ENCODE measurements at regions not wholly inside any gene's neighbourhood (a gene's known extent, or its start where the extent isn't known, plus 50 kb on each side); places are given as distances from the start of the nearest gene placed in this dataset.

GRCh38 chr6:153595903-153596302, 443.1 kb upstream of the OPRM1 start:
- H3K27ac ChIP-seq (ENCODE audit: low read length): no peak overlapping the region
- Mint-ChIP-seq H3K27ac (no peak overlapping the region), H3K36me3 (no peaks in the 10 kb centered on the region), H3K4me3 (no peak overlapping the region), H3K27me3 (no peaks in the 10 kb centered on the region), H3K9me3 (no peaks in the 10 kb centered on the region), H3K4me1 (peaks cover 0 to 2% (median 0%) of the 10 kb centered on the region in 3 donors)
- H3K9me3 ChIP-seq: no peaks in the 10 kb centered on the region
- ATAC-seq (replicated peaks in 1 of 4) (no peak), DNase-seq (no peak)
- ChIA-PET POLR2A (no interaction called here), CTCF (no interaction called here)
- H3K4me3 ChIP-seq (ENCODE audit: control insufficient read depth in 1 of 2, extremely low read depth in 1 of 2, low read length in 1 of 2): no peak overlapping the region
- no CpG with 5 or more reads among the region's 2 CpGs for WGBS (ENCODE audit: insufficient coverage)
- no peaks in the 10 kb centered on the region for H3K36me3 ChIP-seq (ENCODE audit: control insufficient read depth in 2 of 2, extremely low read depth in 1 of 2, insufficient read depth in 1 of 2, low read length in 1 of 2)
- no peaks in the 10 kb centered on the region for H3K27me3 ChIP-seq (replicated peaks in 1 of 2; ENCODE audit: control insufficient read depth in 2 of 2, extremely low read depth in 1 of 2, insufficient read depth in 2 of 2, low read length in 1 of 2)
- H3K4me1 ChIP-seq (ENCODE audit: control insufficient read depth in 1 of 2, extremely low read depth in 1 of 2, insufficient read depth in 2 of 2, low read length in 2 of 2): no peaks in the 10 kb centered on the region

GRCh38 chr6:153594871-153595270, 444.2 kb upstream of the OPRM1 start:
- CTCF ChIA-PET: no interaction called here
- POLR2A ChIA-PET: no interaction called here
- no peak overlapping the region for H3K27ac ChIP-seq (ENCODE audit: low read length)
- DNase-seq (no peak), ATAC-seq (replicated peaks in 1 of 4) (no peak)
- Mint-ChIP-seq H3K27me3 (no peaks in the 10 kb centered on the region), H3K4me1 (peaks cover 0 to 5% (median 0%) of the 10 kb centered on the region in 3 donors), H3K4me3 (no peak overlapping the region), H3K36me3 (no peaks in the 10 kb centered on the region), H3K27ac (no peak overlapping the region), H3K9me3 (no peaks in the 10 kb centered on the region)
- no peaks in the 10 kb centered on the region for H3K4me1 ChIP-seq (ENCODE audit: control insufficient read depth in 1 of 2, extremely low read depth in 1 of 2, insufficient read depth in 2 of 2, low read length in 2 of 2)
- WGBS (ENCODE audit: insufficient coverage): 73% methylated on average over 1 of the region's 1 CpG
- no peak overlapping the region for H3K4me3 ChIP-seq (ENCODE audit: control insufficient read depth in 1 of 2, extremely low read depth in 1 of 2, low read length in 1 of 2)
- no peaks in the 10 kb centered on the region for H3K36me3 ChIP-seq (ENCODE audit: control insufficient read depth in 2 of 2, extremely low read depth in 1 of 2, insufficient read depth in 1 of 2, low read length in 1 of 2)
- H3K27me3 ChIP-seq (replicated peaks in 1 of 2; ENCODE audit: control insufficient read depth in 2 of 2, extremely low read depth in 1 of 2, insufficient read depth in 2 of 2, low read length in 1 of 2): no peaks in the 10 kb centered on the region
- no peaks in the 10 kb centered on the region for H3K9me3 ChIP-seq

- Histone ChIP-seq H3K4me3 (ENCODE audit: control insufficient read depth in 1 of 2, extremely low read depth in 1 of 2, low read length in 1 of 2) (no peak overlapping the region), H3K36me3 (ENCODE audit: control insufficient read depth in 2 of 2, extremely low read depth in 1 of 2, insufficient read depth in 1 of 2, low read length in 1 of 2) (no peaks in the 10 kb centered on the region), H3K27me3 (replicated peaks in 1 of 2; ENCODE audit: control insufficient read depth in 2 of 2, extremely low read depth in 1 of 2, insufficient read depth in 2 of 2, low read length in 1 of 2) (no peaks in the 10 kb centered on the region), H3K27ac (ENCODE audit: low read length) (no peak overlapping the region), H3K4me1 (ENCODE audit: control insufficient read depth in 1 of 2, extremely low read depth in 1 of 2, insufficient read depth in 2 of 2, low read length in 2 of 2) (no peaks in the 10 kb centered on the region), H3K9me3 (no peaks in the 10 kb centered on the region)
- Mint-ChIP-seq H3K4me3 (no peak overlapping the region), H3K4me1 (peaks cover 0 to 5% (median 0%) of the 10 kb centered on the region in 3 donors), H3K27ac (no peak overlapping the region), H3K36me3 (no peaks in the 10 kb centered on the region), H3K9me3 (no peaks in the 10 kb centered on the region), H3K27me3 (no peaks in the 10 kb centered on the region)
- ChIA-PET CTCF (no interaction called here), POLR2A (no interaction called here)
- DNase-seq (no peak), ATAC-seq (replicated peaks in 1 of 4) (no peak)
Measured at GRCh38 chr6:153591159-153591558, 447.9 kb upstream of the OPRM1 start.

GRCh38 chr6:153590411-153590810, 448.6 kb upstream of the OPRM1 start:
- Histone ChIP-seq H3K4me3 (ENCODE audit: control insufficient read depth in 1 of 2, extremely low read depth in 1 of 2, low read length in 1 of 2) (no peak overlapping the region), H3K36me3 (ENCODE audit: control insufficient read depth in 2 of 2, extremely low read depth in 1 of 2, insufficient read depth in 1 of 2, low read length in 1 of 2) (no peaks in the 10 kb centered on the region), H3K27me3 (replicated peaks in 1 of 2; ENCODE audit: control insufficient read depth in 2 of 2, extremely low read depth in 1 of 2, insufficient read depth in 2 of 2, low read length in 1 of 2) (no peaks in the 10 kb centered on the region), H3K27ac (ENCODE audit: low read length) (no peak overlapping the region), H3K4me1 (ENCODE audit: control insufficient read depth in 1 of 2, extremely low read depth in 1 of 2, insufficient read depth in 2 of 2, low read length in 2 of 2) (no peaks in the 10 kb centered on the region), H3K9me3 (no peaks in the 10 kb centered on the region)
- no peak overlapping the region for H3K4me3 Mint-ChIP-seq
- H3K4me1 Mint-ChIP-seq: peaks cover 0 to 5% (median 0%) of the 10 kb centered on the region in 3 donors
- no peak overlapping the region for H3K27ac Mint-ChIP-seq
- H3K27me3 Mint-ChIP-seq: no peaks in the 10 kb centered on the region
- DNase-seq (no peak), ATAC-seq (replicated peaks in 1 of 4) (no peak)
- ChIA-PET POLR2A (no interaction called here), CTCF (no interaction called here)
- H3K9me3 Mint-ChIP-seq: no peaks in the 10 kb centered on the region
- no peaks in the 10 kb centered on the region for H3K36me3 Mint-ChIP-seq

- no peaks in the 10 kb centered on the region for H3K36me3 Mint-ChIP-seq
- ChIA-PET CTCF (no interaction called here), POLR2A (no interaction called here)
- peaks cover 0 to 5% (median 0%) of the 10 kb centered on the region in 3 donors for H3K4me1 Mint-ChIP-seq
- no CpG with 5 or more reads among the region's 3 CpGs for WGBS (ENCODE audit: insufficient coverage)
- Histone ChIP-seq H3K4me1 (ENCODE audit: control insufficient read depth in 1 of 2, extremely low read depth in 1 of 2, insufficient read depth in 2 of 2, low read length in 2 of 2) (no peaks in the 10 kb centered on the region), H3K9me3 (no peaks in the 10 kb centered on the region), H3K27me3 (replicated peaks in 1 of 2; ENCODE audit: control insufficient read depth in 2 of 2, extremely low read depth in 1 of 2, insufficient read depth in 2 of 2, low read length in 1 of 2) (no peaks in the 10 kb centered on the region), H3K27ac (ENCODE audit: low read length) (no peak overlapping the region), H3K4me3 (ENCODE audit: control insufficient read depth in 1 of 2, extremely low read depth in 1 of 2, low read length in 1 of 2) (no peak overlapping the region), H3K36me3 (ENCODE audit: control insufficient read depth in 2 of 2, extremely low read depth in 1 of 2, insufficient read depth in 1 of 2, low read length in 1 of 2) (no peaks in the 10 kb centered on the region)
- H3K4me3 Mint-ChIP-seq: no peak overlapping the region
- ATAC-seq (replicated peaks in 1 of 4): no peak
- DNase-seq: no peak
- H3K27ac Mint-ChIP-seq: no peak overlapping the region
- H3K9me3 Mint-ChIP-seq: no peaks in the 10 kb centered on the region
- H3K27me3 Mint-ChIP-seq: no peaks in the 10 kb centered on the region
Measured at GRCh38 chr6:153588330-153588729, 450.7 kb upstream of the OPRM1 start.

GRCh38 chr6:153583685-153584084, 452.6 kb upstream of the RGS17 start:
- no peaks in the 10 kb centered on the region for H3K36me3 ChIP-seq (ENCODE audit: control insufficient read depth in 2 of 2, extremely low read depth in 1 of 2, insufficient read depth in 1 of 2, low read length in 1 of 2)

GRCh38 chr6:153580776-153581175, 449.7 kb upstream of the RGS17 start:
- ATAC-seq (replicated peaks in 1 of 4) (no peak), DNase-seq (no peak)
- H3K4me3 ChIP-seq (ENCODE audit: control insufficient read depth in 1 of 2, extremely low read depth in 1 of 2, low read length in 1 of 2): no peak overlapping the region
- H3K27ac ChIP-seq (ENCODE audit: low read length): no peak overlapping the region
- no peaks in the 10 kb centered on the region for H3K9me3 ChIP-seq
- H3K4me1 Mint-ChIP-seq: no peaks in the 10 kb centered on the region
- CTCF ChIA-PET: no interaction called here
- no peaks in the 10 kb centered on the region for H3K36me3 ChIP-seq (ENCODE audit: control insufficient read depth in 2 of 2, extremely low read depth in 1 of 2, insufficient read depth in 1 of 2, low read length in 1 of 2)
- H3K27me3 Mint-ChIP-seq: no peaks in the 10 kb centered on the region
- WGBS (ENCODE audit: insufficient coverage): 0% methylated on average over 1 of the region's 2 CpGs
- no peak overlapping the region for H3K27ac Mint-ChIP-seq
- peaks cover 11 to 15% (median 12%) of the 10 kb centered on the region in 3 donors for H3K9me3 Mint-ChIP-seq
- no peaks in the 10 kb centered on the region for H3K4me1 ChIP-seq (ENCODE audit: control insufficient read depth in 1 of 2, extremely low read depth in 1 of 2, insufficient read depth in 2 of 2, low read length in 2 of 2)
- no peaks in the 10 kb centered on the region for H3K27me3 ChIP-seq (replicated peaks in 1 of 2; ENCODE audit: control insufficient read depth in 2 of 2, extremely low read depth in 1 of 2, insufficient read depth in 2 of 2, low read length in 1 of 2)
- no peak overlapping the region for H3K4me3 Mint-ChIP-seq
- POLR2A ChIA-PET: no interaction called here
- no peaks in the 10 kb centered on the region for H3K36me3 Mint-ChIP-seq

More at GRCh38 chr6:153583685-153584084, 452.6 kb upstream of the RGS17 start:
- H3K4me1 ChIP-seq (ENCODE audit: control insufficient read depth in 1 of 2, extremely low read depth in 1 of 2, insufficient read depth in 2 of 2, low read length in 2 of 2): no peaks in the 10 kb centered on the region
- H3K36me3 Mint-ChIP-seq: no peaks in the 10 kb centered on the region
- H3K27me3 ChIP-seq (replicated peaks in 1 of 2; ENCODE audit: control insufficient read depth in 2 of 2, extremely low read depth in 1 of 2, insufficient read depth in 2 of 2, low read length in 1 of 2): no peaks in the 10 kb centered on the region
- no peak overlapping the region for H3K27ac ChIP-seq (ENCODE audit: low read length)
- no peaks in the 10 kb centered on the region for H3K27me3 Mint-ChIP-seq
- DNase-seq: no peak
- H3K4me3 Mint-ChIP-seq: no peak overlapping the region
- no CpG with 5 or more reads among the region's 2 CpGs for WGBS (ENCODE audit: insufficient coverage)
- ChIA-PET POLR2A (no interaction called here), CTCF (no interaction called here)
- ATAC-seq (replicated peaks in 1 of 4): no peak
- H3K27ac Mint-ChIP-seq: no peak overlapping the region
- H3K9me3 Mint-ChIP-seq: peaks cover 4 to 7% (median 4%) of the 10 kb centered on the region in 3 donors
- H3K4me3 ChIP-seq (ENCODE audit: control insufficient read depth in 1 of 2, extremely low read depth in 1 of 2, low read length in 1 of 2): no peak overlapping the region
- H3K4me1 Mint-ChIP-seq: no peaks in the 10 kb centered on the region
- H3K9me3 ChIP-seq: no peaks in the 10 kb centered on the region
